GM12878 (cell line): ENCODE measurements at regions not wholly inside any gene's neighbourhood (a gene's known extent, or its start where the extent isn't known, plus 50 kb on each side); places are given as distances from the start of the nearest gene placed in this dataset.

Source experiments
- ATAC-seq: fragments of 200-7000 bp; cut with Tn5 transposase; 3 replicates; pipeline ENCODE4 v1.9.1; 2020; ENCODE audit warnings: mild to moderate bottlenecking, moderate library complexity
- BruUV-seq: library from RNA; stranded (reverse); fragments of 400-500 nt; replicated peaks from 2 replicates; lab custom pipeline; 2021; lab: Mats Ljungman, UMichigan
- CTCF ChIA-PET: fragments of 300-600 bp; sonication (Branson Sonifier 250); formaldehyde crosslinking; extraction: SDS; loops from one replicate; lab custom pipeline; 2021; ENCODE audit warnings: inconsistent platforms; lab: Yijun Ruan, JAX
- POLR2A ChIA-PET: fragments of 350-600 bp; formaldehyde crosslinking; extraction: SDS; loops from one replicate; lab custom pipeline; 2021; ENCODE audit warnings: inconsistent platforms; lab: Charles Lee
- RAD21 ChIA-PET: fragments of 300-600 bp; sonication (Branson Sonifier 250); formaldehyde crosslinking; loops from one replicate; lab custom pipeline; 2023; ENCODE audit warnings: antibody characterized with exemption; ENCODE audit not compliant: unreplicated experiment; lab: Charles Lee
- SMC1A ChIA-PET: fragments of 300-600 bp; sonication (Branson Sonifier 250); formaldehyde crosslinking; loops from one replicate; lab custom pipeline; 2023; ENCODE audit not compliant: unreplicated experiment, uncharacterized antibody; lab: Charles Lee
- DNase-seq: peaks from one replicate; pipeline ENCODE4 v3.0.0-alpha.2; 2011; ENCODE audit warnings: low read depth, low spot score
- FAIRE-seq: peaks from 3 replicates; lab custom pipeline; 2011; peaks lifted over from hg19 to GRCh38; lab: Jason Lieb, UNC
- H2AFZ ChIP-seq: 2 replicates; pipeline ENCODE4 v1.6.0; 2011; ENCODE audit warnings: low read depth, low read length, control low read depth; ENCODE audit not compliant: control insufficient read depth
- H3K27ac ChIP-seq: 2 replicates; pipeline ENCODE4 v1.5.1; 2011; ENCODE audit warnings: control low read depth; ENCODE audit not compliant: control insufficient read depth, insufficient read depth
- H3K27me3 ChIP-seq, 2 experiments: replicated peaks in 1 of 2; 2 replicates each; pipeline versions ENCODE4 v1.6.0 to v1.6.1; 2011; ENCODE audit warnings: low read length in 1 of 2; ENCODE audit not compliant: control insufficient read depth in 2 of 2, insufficient read depth in 2 of 2
- H3K36me3 ChIP-seq, 2 experiments: 2 replicates each; pipeline ENCODE4 v1.5.1; 2011; ENCODE audit warnings: low read length in 1 of 2; ENCODE audit not compliant: control insufficient read depth in 2 of 2, insufficient read depth in 2 of 2
- H3K4me1 ChIP-seq: 2 replicates; pipeline ENCODE4 v1.6.1; 2011; ENCODE audit warnings: mild to moderate bottlenecking, low read length, moderate library complexity, mixed read lengths; ENCODE audit not compliant: control insufficient read depth, insufficient read depth
- H3K4me2 ChIP-seq: 2 replicates; pipeline ENCODE4 v1.6.0; 2011; ENCODE audit warnings: control low read depth; ENCODE audit not compliant: control insufficient read depth, insufficient read depth
- H3K4me3 ChIP-seq: fragments of 200-600 bp; sonication (generic); 2 replicates; pipeline ENCODE4 v1.5.1; 2016
- H3K79me2 ChIP-seq: 2 replicates; pipeline ENCODE4 v1.6.0; 2011; ENCODE audit warnings: low read length; ENCODE audit not compliant: control insufficient read depth, insufficient read depth
- H3K9ac ChIP-seq: 2 replicates; pipeline ENCODE4 v1.8.0; 2011; ENCODE audit warnings: low read length, control low read depth, mixed read lengths; ENCODE audit not compliant: control insufficient read depth, insufficient read depth
- H3K9me3 ChIP-seq: replicated peaks from 3 replicates; pipeline ENCODE4 v1.5.1; 2011; ENCODE audit warnings: mild to moderate bottlenecking, low read length; ENCODE audit not compliant: control insufficient read depth, insufficient read depth
- H4K20me1 ChIP-seq: 2 replicates; pipeline ENCODE4 v1.6.0; 2011; ENCODE audit not compliant: control insufficient read depth, insufficient read depth
- ATF2 ChIP-seq: IDR thresholded peaks from 2 replicates; pipeline ENCODE4 v1.6.1; 2012; ENCODE audit warnings: low read length, inconsistent platforms
- ATF7 ChIP-seq: fragments of 450-650 bp; IDR thresholded peaks from 2 replicates; pipeline ENCODE4 v1.6.1; 2016; ENCODE audit warnings: low read depth, mild to moderate bottlenecking
- CEBPZ ChIP-seq: fragments of 150-350 bp; IDR thresholded peaks from 2 replicates; pipeline ENCODE4 v1.6.1; 2016; ENCODE audit warnings: low read depth, low read length
- NFIC ChIP-seq: IDR thresholded peaks from 2 replicates; pipeline ENCODE4 v1.6.1; 2012; ENCODE audit warnings: low read depth, mild to moderate bottlenecking, inconsistent platforms, low read length, moderate library complexity
- PAX8 ChIP-seq: fragments of 450-650 bp; IDR thresholded peaks from 2 replicates; pipeline ENCODE4 v1.6.1; 2017; ENCODE audit warnings: mild to moderate bottlenecking, moderate library complexity
- SP1 ChIP-seq: IDR thresholded peaks from one replicate; pipeline ENCODE4 v1.6.1; 2011; ENCODE audit warnings: low read depth, low read length
- TCF3 ChIP-seq: IDR thresholded peaks from 2 replicates; pipeline ENCODE4 v1.6.1; 2012; ENCODE audit warnings: low read depth, mild to moderate bottlenecking, low read length, borderline replicate concordance; ENCODE audit not compliant: insufficient read depth
- ZNF384 ChIP-seq: IDR thresholded peaks from 2 replicates; pipeline ENCODE4 v1.6.1; 2012; ENCODE audit warnings: low read depth, mild to moderate bottlenecking, low read length, improper control_type of control experiment, borderline replicate concordance
- ZNF622 ChIP-seq: fragments of 450-650 bp; IDR thresholded peaks from 2 replicates; pipeline ENCODE4 v1.6.1; 2017; ENCODE audit warnings: mild to moderate bottlenecking, inconsistent platforms
- WGBS: methylation state at CpG from one replicate; pipeline ENCODE4 v1.1.6; 2016; ENCODE audit warnings: low lambda C conversion rate; ENCODE audit not compliant: insufficient replicate concordance, insufficient coverage; ENCODE audit errors: missing lambda C conversion rate; 5-methylcytosine and 5-hydroxymethylcytosine counted together
- in situ Hi-C: fragments of 300-500 bp; cut with MboI; formaldehyde crosslinking; loops from 9 replicates; pipeline ENCODE4 v1.14.3; 2018; ENCODE audit warnings: mixed read lengths
- intact Hi-C: fragments of 100-400 bp; cut with micrococcal nuclease; formaldehyde crosslinking; loops from one replicate; pipeline ENCODE4 v1.14.2; 2022; ENCODE audit not compliant: unreplicated experiment

- TF ChIP-seq CEBPZ: no peak
These were observed 197.8 kb downstream of the HAO1 start (continued) for GRCh38 chr20:7742479-7742878.

GRCh38 chr20:7744411-7744810 is 195.8 kb downstream of the HAO1 start:
- in situ Hi-C loops (no loop called here), intact Hi-C loops (no loop called here)
- Histone ChIP-seq H3K27ac (no peak overlapping the region), H3K9ac (no peak overlapping the region), H3K36me3 (no peaks in the 10 kb centered on the region), H3K4me2 (no peak overlapping the region), H3K79me2 (no peaks in the 10 kb centered on the region), H3K9me3 (no peaks in the 10 kb centered on the region), H3K4me3 (no peak overlapping the region), H2AFZ (no peak overlapping the region), H4K20me1 (no peaks in the 10 kb centered on the region), H3K27me3 (no peaks in the 10 kb centered on the region), H3K4me1 (no peaks in the 10 kb centered on the region)
- DNase-seq (no peak), ATAC-seq (no peak), FAIRE-seq (no peak)
- 35% methylated on average over 1 of the region's 1 CpG for WGBS
- POLR2A ChIA-PET: no interaction called here
- RAD21 ChIA-PET: no interaction called here
- CTCF ChIA-PET: no interaction called here
- no TSS peak for BruUV-seq
- no peak for TF ChIP-seq TCF3
- TF ChIP-seq SP1: no peak
- SMC1A ChIA-PET: no interaction called here

GRCh38 chr20:7748624-7749023 is 191.6 kb downstream of the HAO1 start:
- intact Hi-C loops (no loop called here), in situ Hi-C loops (no loop called here)
- no peak overlapping the region for H3K27ac ChIP-seq
- no peak for FAIRE-seq
- H3K79me2 ChIP-seq: no peaks in the 10 kb centered on the region
- BruUV-seq: no TSS peak
- H3K4me1 ChIP-seq: no peaks in the 10 kb centered on the region
- CTCF ChIA-PET: no interaction called here
- ATAC-seq: no peak
- SMC1A ChIA-PET: no interaction called here
- H3K4me3 ChIP-seq: no peak overlapping the region
- H3K4me2 ChIP-seq: no peak overlapping the region
- POLR2A ChIA-PET: no interaction called here
- H2AFZ ChIP-seq: no peak overlapping the region
- RAD21 ChIA-PET: no interaction called here
- no peaks in the 10 kb centered on the region for H3K9me3 ChIP-seq
- no peak overlapping the region for H3K9ac ChIP-seq
- TF ChIP-seq NFIC (no peak), ZNF622 (no peak), ATF2 (no peak), PAX8 (no peak), ATF7 (no peak), ZNF384 (no peak)
- no peak for DNase-seq
- H4K20me1 ChIP-seq: no peaks in the 10 kb centered on the region
- no peaks in the 10 kb centered on the region for H3K27me3 ChIP-seq
- no peaks in the 10 kb centered on the region for H3K36me3 ChIP-seq
